Gastrocnemius medialis (tissue), 4 donors: ENCODE measurements at regions not wholly inside any gene's neighbourhood (a gene's known extent, or its start where the extent isn't known, plus 50 kb on each side); places are given as distances from the start of the nearest gene placed in this dataset.

Experiments
- ATAC-seq, 2 donors: fragments of 150-250 bp; one replicate each; pipeline ENCODE4 v1.9.1; 2016
- DNase-seq, 2 donors: peaks; one replicate each; pipeline ENCODE4 v3.0.0-alpha.2; 2019
- H3K27ac ChIP-seq, 4 donors: fragments of 200-600 bp; sonication (generic); 1 replicate in 1 of 4; 2 replicates in 3 of 4; pipeline ENCODE4 v1.5.1; 2016 to 2018; ENCODE audit warnings: mild to moderate bottlenecking in 2 of 4, moderate library complexity in 1 of 4
- H3K27me3 ChIP-seq, 3 donors: fragments of 200-600 bp; sonication (generic) in 2 of 3; 1 replicate in 1 of 3; 2 replicates in 2 of 3; pipeline versions ENCODE4 v1.5.1 to v1.6.0; 2016 to 2019; ENCODE audit warnings: mild to moderate bottlenecking in 1 of 3, moderate library complexity in 1 of 3
- H3K36me3 ChIP-seq, 2 donors: fragments of 200-600 bp; sonication (generic) in 1 of 2; one replicate each; pipeline ENCODE4 v1.5.1; 2017 to 2018
- H3K4me1 ChIP-seq, 2 donors: fragments of 200-600 bp; sonication (generic) in 1 of 2; one replicate each; pipeline ENCODE4 v1.5.1; 2016 to 2017; ENCODE audit warnings: mild to moderate bottlenecking in 2 of 2
- H3K4me3 ChIP-seq, 4 donors: fragments of 200-600 bp; sonication (generic) in 3 of 4; 1 replicate in 1 of 4; 2 replicates in 3 of 4; pipeline ENCODE4 v1.5.1; 2016 to 2019; ENCODE audit warnings: mild to moderate bottlenecking in 2 of 4
- H3K9me3 ChIP-seq, 3 donors: fragments of 200-600 bp; sonication (generic) in 2 of 3; 1 replicate in 1 of 3; 2 replicates in 2 of 3; pipeline ENCODE4 v1.5.1; 2016 to 2019
- POLR2A ChIP-seq, 2 donors: fragments of 450-650 bp; IDR thresholded peaks; one replicate each; pipeline ENCODE4 v1.6.1; 2017; ENCODE audit warnings: antibody characterized with exemption in 2 of 2, mild to moderate bottlenecking in 2 of 2, moderate library complexity in 2 of 2
- in situ Hi-C, 4 donors: fragments of 200-750 bp; cut with MboI; loops; one replicate each; pipeline versions ENCODE4 v1.15.0 to v1.8.0; 2017; ENCODE audit warnings: low sequenced_read_pairs in 4 of 4
- intact Hi-C: fragments of 100-400 bp; cut with DNase I; formaldehyde crosslinking; loops from one replicate; pipeline ENCODE4 v1.15.1; 2023; ENCODE audit warnings: low total_unique reads
- TF ChIP-seq, protein P1 (sequence below), 5 experiments: fragments of 450-650 bp in 3 of 5; fragments of 200-600 bp in 2 of 5; sonication (generic) in 2 of 5; IDR thresholded peaks in 4 of 5; conservative IDR thresholded peaks in 1 of 5; 1 replicate in 4 of 5; 2 replicates in 1 of 5; pipeline ENCODE4 v1.5.1; 2016 to 2019; ENCODE audit warnings: antibody characterized with exemption in 5 of 5, mild to moderate bottlenecking in 3 of 5, moderate library complexity in 3 of 5

DNA sequence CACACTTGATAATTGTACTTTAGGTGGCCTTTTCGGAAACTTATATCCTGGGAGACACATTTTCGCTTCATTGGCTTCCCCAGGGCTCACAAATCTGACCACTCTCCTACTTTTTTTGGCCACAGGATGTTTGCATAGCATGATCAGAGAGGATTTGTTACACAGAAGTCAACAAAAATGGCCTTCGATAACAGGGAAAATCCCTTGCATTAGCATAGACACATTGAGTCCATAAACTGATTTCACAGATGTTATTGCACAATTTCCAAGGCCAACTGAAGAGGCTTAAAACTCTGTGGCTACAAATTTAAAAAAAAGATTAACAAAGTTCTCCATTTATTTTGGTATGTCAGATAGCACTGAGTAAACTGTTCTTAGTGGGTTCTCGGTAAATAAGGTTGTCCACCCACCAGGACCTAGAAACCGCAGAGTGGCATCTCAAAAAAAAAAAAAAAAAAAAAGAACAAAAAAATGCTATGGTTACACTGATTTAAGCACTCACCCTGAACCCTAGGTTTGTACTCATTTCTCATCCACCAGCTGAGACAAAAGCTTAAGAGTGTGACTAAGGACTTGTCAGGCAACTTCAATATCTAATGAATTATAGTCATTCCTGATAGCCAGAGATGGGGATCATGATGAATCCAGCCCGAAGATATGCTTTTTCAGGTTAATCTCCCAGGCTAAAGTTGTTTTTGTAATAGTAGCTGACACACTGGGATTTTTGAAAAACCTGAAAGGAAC lies 188.9 kb upstream of the SYNPR start:
- ATAC-seq, result no peak
- no peak for DNase-seq

GRCh38 chr3:63089751-63090132 lies 188.4 kb upstream of the SYNPR start:
- TF ChIP-seq, protein P1, sequence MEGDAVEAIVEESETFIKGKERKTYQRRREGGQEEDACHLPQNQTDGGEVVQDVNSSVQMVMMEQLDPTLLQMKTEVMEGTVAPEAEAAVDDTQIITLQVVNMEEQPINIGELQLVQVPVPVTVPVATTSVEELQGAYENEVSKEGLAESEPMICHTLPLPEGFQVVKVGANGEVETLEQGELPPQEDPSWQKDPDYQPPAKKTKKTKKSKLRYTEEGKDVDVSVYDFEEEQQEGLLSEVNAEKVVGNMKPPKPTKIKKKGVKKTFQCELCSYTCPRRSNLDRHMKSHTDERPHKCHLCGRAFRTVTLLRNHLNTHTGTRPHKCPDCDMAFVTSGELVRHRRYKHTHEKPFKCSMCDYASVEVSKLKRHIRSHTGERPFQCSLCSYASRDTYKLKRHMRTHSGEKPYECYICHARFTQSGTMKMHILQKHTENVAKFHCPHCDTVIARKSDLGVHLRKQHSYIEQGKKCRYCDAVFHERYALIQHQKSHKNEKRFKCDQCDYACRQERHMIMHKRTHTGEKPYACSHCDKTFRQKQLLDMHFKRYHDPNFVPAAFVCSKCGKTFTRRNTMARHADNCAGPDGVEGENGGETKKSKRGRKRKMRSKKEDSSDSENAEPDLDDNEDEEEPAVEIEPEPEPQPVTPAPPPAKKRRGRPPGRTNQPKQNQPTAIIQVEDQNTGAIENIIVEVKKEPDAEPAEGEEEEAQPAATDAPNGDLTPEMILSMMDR (IDR thresholded peaks at IDR 0.05 in 4 of 5, conservative IDR thresholded peaks at IDR 0.05 in 1 of 5), result no peak
- no peak for TF ChIP-seq POLR2A (IDR thresholded peaks at IDR 0.05)
- Histone ChIP-seq H3K27ac (no peak overlapping the region), H3K4me3 (no peak overlapping the region), H3K9me3 (no peaks in the 10 kb centered on the region), H3K27me3 (no peaks in the 10 kb centered on the region), H3K36me3 (no peaks in the 10 kb centered on the region), H3K4me1 (no peaks in the 10 kb centered on the region)
- intact Hi-C loops (no loop called here), in situ Hi-C loops (no loop called here)
- DNase-seq (no peak), ATAC-seq (no peak)

More for the DNA sequence above, 188.9 kb upstream of the SYNPR start:
- Histone ChIP-seq H3K27ac (no peak overlapping the region), H3K4me1 (no peaks in the 10 kb centered on the region), H3K36me3 (no peaks in the 10 kb centered on the region), H3K27me3 (no peaks in the 10 kb centered on the region), H3K9me3 (no peaks in the 10 kb centered on the region), H3K4me3 (no peak overlapping the region)
- in situ Hi-C loops (no loop called here), intact Hi-C loops (no loop called here)
- TF ChIP-seq, protein P1 (IDR thresholded peaks at IDR 0.05 in 4 of 5, conservative IDR thresholded peaks at IDR 0.05 in 1 of 5), result no peak
- no peak for TF ChIP-seq POLR2A (IDR thresholded peaks at IDR 0.05)

DNA sequence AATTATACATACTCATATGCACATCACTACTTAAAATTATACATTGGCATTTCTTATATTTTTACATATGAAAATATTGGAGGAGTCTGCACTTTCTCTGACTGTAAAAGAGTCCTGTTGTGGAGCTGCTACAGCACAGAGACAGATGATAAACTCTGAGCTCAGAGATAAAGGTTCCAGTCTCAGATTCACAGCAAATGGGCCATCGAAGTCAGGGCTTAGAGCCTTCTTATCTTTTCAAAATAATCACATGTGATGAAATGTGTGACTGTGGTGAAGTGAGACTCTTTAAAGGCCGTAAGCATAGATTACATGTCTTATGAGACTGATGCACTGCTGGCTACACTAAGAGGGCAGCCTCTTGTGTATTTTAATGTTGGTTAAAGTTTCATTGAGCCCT lies 187.5 kb upstream of the SYNPR start:
- TF ChIP-seq, protein P1 (IDR thresholded peaks at IDR 0.05 in 4 of 5, conservative IDR thresholded peaks at IDR 0.05 in 1 of 5), result no peak
- TF ChIP-seq POLR2A (IDR thresholded peaks at IDR 0.05), result no peak
- Histone ChIP-seq H3K4me1 (no peaks in the 10 kb centered on the region), H3K36me3 (no peaks in the 10 kb centered on the region), H3K9me3 (no peaks in the 10 kb centered on the region), H3K4me3 (no peak overlapping the region), H3K27ac (no peak overlapping the region), H3K27me3 (no peaks in the 10 kb centered on the region)
- intact Hi-C loops, result no loop called here
- DNase-seq (no peak), ATAC-seq (no peak)
- in situ Hi-C loops, result no loop called here

- Histone ChIP-seq H3K4me1 (no peaks in the 10 kb centered on the region), H3K9me3 (no peaks in the 10 kb centered on the region), H3K27me3 (no peaks in the 10 kb centered on the region), H3K27ac (no peak overlapping the region), H3K4me3 (no peak overlapping the region), H3K36me3 (no peaks in the 10 kb centered on the region)
- intact Hi-C loops, result no loop called here
- no peak for TF ChIP-seq POLR2A (IDR thresholded peaks at IDR 0.05)
- TF ChIP-seq, protein P1 (IDR thresholded peaks at IDR 0.05 in 4 of 5, conservative IDR thresholded peaks at IDR 0.05 in 1 of 5), result no peak
- in situ Hi-C loops, result no loop called here
- no peak for DNase-seq
- ATAC-seq, result no peak
These were observed 185.6 kb upstream of the SYNPR start for GRCh38 chr3:63092515-63092914.
